H4 (cell line): ENCODE measurements at regions not wholly inside any gene's neighbourhood (a gene's known extent, or its start where the extent isn't known, plus 50 kb on each side); places are given as distances from the start of the nearest gene placed in this dataset.
"Not testable (repeated sequence)": the region's sequence is repeated elsewhere in the genome, so short reads cannot be mapped to it uniquely, and the experiment has no call there.

Source experiments
- DNase-seq: peaks from one replicate; pipeline ENCODE4 v3.0.0-alpha.2; 2015; ENCODE audit warnings: low spot score

- no peak for DNase-seq
Observed at GRCh38 chr13:21911646-21912298, 240.9 kb downstream of the FGF9 start.

GRCh38 chr13:21913010-21913409, 242.1 kb downstream of the FGF9 start:
- no peak for DNase-seq

GRCh38 chr13:21917086-21918015, 246.5 kb downstream of the FGF9 start:
- no peak for DNase-seq

GRCh38 chr13:21920802-21921201, 249.9 kb downstream of the FGF9 start:
- DNase-seq = not testable (repeated sequence)

- no peak for DNase-seq
Observed at GRCh38 chr13:21924958-21925357, 254.1 kb downstream of the FGF9 start.

GRCh38 chr13:21925720-21926119, 254.8 kb downstream of the FGF9 start:
- DNase-seq = no peak

GRCh38 chr13:21929400-21929799, 258.5 kb downstream of the FGF9 start:
- no peak for DNase-seq

GRCh38 chr13:21930536-21930935, 259.7 kb downstream of the FGF9 start:
- no peak for DNase-seq

- no peak for DNase-seq
Observed at GRCh38 chr13:21932578-21932977, 261.7 kb downstream of the FGF9 start.

- DNase-seq = peak; percentile 73
Observed at GRCh38 chr13:21932996-21933395, 262.1 kb downstream of the FGF9 start.

GRCh38 chr13:21934284-21934683, 263.4 kb downstream of the FGF9 start:
- no peak for DNase-seq

- no peak for DNase-seq
Observed at GRCh38 chr13:21936674-21937073, 265.8 kb downstream of the FGF9 start.

- no peak for DNase-seq
Observed at GRCh38 chr13:21938168-21938567, 267.3 kb downstream of the FGF9 start.

GRCh38 chr13:21938636-21939035, 267.8 kb downstream of the FGF9 start:
- no peak for DNase-seq

GRCh38 chr13:21942061-21942460, 271.2 kb downstream of the FGF9 start:
- no peak for DNase-seq

- no peak for DNase-seq
Observed at GRCh38 chr13:21944610-21945009, 273.7 kb downstream of the FGF9 start.

GRCh38 chr13:21945195-21945594, 274.3 kb downstream of the FGF9 start:
- no peak for DNase-seq

GRCh38 chr13:21946964-21947363, 276.1 kb downstream of the FGF9 start:
- no peak for DNase-seq

GRCh38 chr13:21948769-21949474, 278.0 kb downstream of the FGF9 start:
- DNase-seq = no peak

GRCh38 chr13:21949818-21950429, 279.1 kb downstream of the FGF9 start:
- DNase-seq = peak; percentile 22

- DNase-seq = no peak
Observed at GRCh38 chr13:21956666-21957065, 285.8 kb downstream of the FGF9 start.

- DNase-seq = no peak
Observed at GRCh38 chr13:21957833-21958232, 287.0 kb downstream of the FGF9 start.
